Smooth muscle cell (in vitro differentiated cells): ENCODE measurements at regions not wholly inside any gene's neighbourhood (a gene's known extent, or its start where the extent isn't known, plus 50 kb on each side); places are given as distances from the start of the nearest gene placed in this dataset.

Experiments used
- DNase-seq: peaks from one replicate; lab custom pipeline; 2025; ENCODE audit not compliant: unreplicated experiment; lab: John Stamatoyannopoulos, UW
- H2AFZ ChIP-seq: fragments of 200-600 bp; sonication (generic); 2 replicates; pipeline ENCODE4 v1.6.0; 2016; ENCODE audit warnings: antibody characterized with exemption, low read depth, mild to moderate bottlenecking
- H3F3A ChIP-seq: fragments of 200-600 bp; sonication (generic); 2 replicates; pipeline ENCODE4 v1.6.0; 2017; ENCODE audit warnings: antibody characterized with exemption, low read depth
- H3K27ac ChIP-seq: fragments of 200-600 bp; sonication (generic); 2 replicates; pipeline ENCODE4 v1.5.1; 2016; ENCODE audit warnings: low read depth, mild to moderate bottlenecking
- H3K27me3 ChIP-seq: fragments of 200-600 bp; sonication (generic); 2 replicates; pipeline ENCODE4 v1.6.1; 2016; ENCODE audit warnings: low read depth, mild to moderate bottlenecking
- H3K36me3 ChIP-seq: fragments of 200-600 bp; sonication (generic); 2 replicates; pipeline ENCODE4 v1.5.1; 2016; ENCODE audit warnings: low read depth
- H3K4me1 ChIP-seq: fragments of 200-600 bp; sonication (generic); 2 replicates; pipeline ENCODE4 v1.5.1; 2016; ENCODE audit warnings: low read depth
- H3K4me2 ChIP-seq: fragments of 200-600 bp; sonication (generic); 2 replicates; pipeline ENCODE4 v1.6.0; 2016; ENCODE audit warnings: mild to moderate bottlenecking
- H3K4me3 ChIP-seq: fragments of 200-600 bp; sonication (generic); 2 replicates; pipeline ENCODE4 v1.5.1; 2016; ENCODE audit warnings: mild to moderate bottlenecking
- H3K79me2 ChIP-seq: fragments of 200-600 bp; sonication (generic); 2 replicates; pipeline ENCODE4 v1.6.0; 2016; ENCODE audit warnings: low read depth, mild to moderate bottlenecking
- H3K9ac ChIP-seq: fragments of 200-600 bp; sonication (generic); 2 replicates; pipeline ENCODE4 v1.6.0; 2016; ENCODE audit warnings: low read depth
- H3K9me3 ChIP-seq: fragments of 200-600 bp; sonication (generic); replicated peaks from 2 replicates; pipeline ENCODE4 v1.5.1; 2016; ENCODE audit warnings: low read depth
- H4K20me1 ChIP-seq: fragments of 200-600 bp; sonication (generic); 2 replicates; pipeline ENCODE4 v1.6.0; 2016; ENCODE audit warnings: low read depth
- WGBS: methylation state at CpG from one replicate; pipeline ENCODE4 v1.1.7; 2016; ENCODE audit warnings: low lambda C conversion rate; 5-methylcytosine and 5-hydroxymethylcytosine counted together
- TF ChIP-seq, protein P1 (sequence below): fragments of 200-600 bp; sonication (generic); IDR thresholded peaks from 2 replicates; pipeline ENCODE4 v1.5.1; 2017; ENCODE audit warnings: borderline replicate concordance, mild to moderate bottlenecking, antibody characterized with exemption; ENCODE audit not compliant: insufficient read depth, poor library complexity, severe bottlenecking

DNA sequence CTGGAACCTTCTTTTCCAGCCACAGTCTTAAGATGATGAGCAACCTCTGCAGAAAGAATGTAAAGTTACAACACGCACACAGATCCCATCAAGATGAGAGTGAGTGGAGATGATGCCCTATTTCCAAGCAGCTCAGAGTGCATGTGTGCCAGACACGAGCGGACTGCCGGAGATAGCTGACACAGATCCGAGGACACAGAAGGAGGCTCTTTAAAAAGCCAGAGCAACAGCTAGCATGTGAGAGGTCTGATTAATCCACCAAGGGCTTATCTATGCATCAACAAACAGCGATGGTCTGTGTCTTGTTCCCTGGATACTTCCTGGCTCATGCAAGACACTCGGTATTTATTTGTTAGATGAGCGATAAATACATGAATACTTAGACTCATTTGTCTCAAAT lies 128.6 kb upstream of the DLG1 start:
- H3K9ac ChIP-seq: peak overlapping the region; percentile 45
- 14% methylated on average over 8 of the region's 8 CpGs for WGBS
- no peaks in the 10 kb centered on the region for H4K20me1 ChIP-seq
- H3K36me3 ChIP-seq: no peaks in the 10 kb centered on the region
- H3K4me3 ChIP-seq: no peak overlapping the region
- H2AFZ ChIP-seq: no peak overlapping the region
- no peaks in the 10 kb centered on the region for H3K27me3 ChIP-seq
- H3K4me1 ChIP-seq: peaks cover 20% of the 10 kb centered on the region
- H3K27ac ChIP-seq: peak overlapping the region; percentile 90
- no peak for DNase-seq
- H3F3A ChIP-seq: peaks cover 19% of the 10 kb centered on the region
- no peaks in the 10 kb centered on the region for H3K9me3 ChIP-seq
- peak overlapping the region; percentile 71 for H3K4me2 ChIP-seq
- H3K79me2 ChIP-seq: no peaks in the 10 kb centered on the region
- TF ChIP-seq, protein P1, sequence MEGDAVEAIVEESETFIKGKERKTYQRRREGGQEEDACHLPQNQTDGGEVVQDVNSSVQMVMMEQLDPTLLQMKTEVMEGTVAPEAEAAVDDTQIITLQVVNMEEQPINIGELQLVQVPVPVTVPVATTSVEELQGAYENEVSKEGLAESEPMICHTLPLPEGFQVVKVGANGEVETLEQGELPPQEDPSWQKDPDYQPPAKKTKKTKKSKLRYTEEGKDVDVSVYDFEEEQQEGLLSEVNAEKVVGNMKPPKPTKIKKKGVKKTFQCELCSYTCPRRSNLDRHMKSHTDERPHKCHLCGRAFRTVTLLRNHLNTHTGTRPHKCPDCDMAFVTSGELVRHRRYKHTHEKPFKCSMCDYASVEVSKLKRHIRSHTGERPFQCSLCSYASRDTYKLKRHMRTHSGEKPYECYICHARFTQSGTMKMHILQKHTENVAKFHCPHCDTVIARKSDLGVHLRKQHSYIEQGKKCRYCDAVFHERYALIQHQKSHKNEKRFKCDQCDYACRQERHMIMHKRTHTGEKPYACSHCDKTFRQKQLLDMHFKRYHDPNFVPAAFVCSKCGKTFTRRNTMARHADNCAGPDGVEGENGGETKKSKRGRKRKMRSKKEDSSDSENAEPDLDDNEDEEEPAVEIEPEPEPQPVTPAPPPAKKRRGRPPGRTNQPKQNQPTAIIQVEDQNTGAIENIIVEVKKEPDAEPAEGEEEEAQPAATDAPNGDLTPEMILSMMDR: no peak

DNA sequence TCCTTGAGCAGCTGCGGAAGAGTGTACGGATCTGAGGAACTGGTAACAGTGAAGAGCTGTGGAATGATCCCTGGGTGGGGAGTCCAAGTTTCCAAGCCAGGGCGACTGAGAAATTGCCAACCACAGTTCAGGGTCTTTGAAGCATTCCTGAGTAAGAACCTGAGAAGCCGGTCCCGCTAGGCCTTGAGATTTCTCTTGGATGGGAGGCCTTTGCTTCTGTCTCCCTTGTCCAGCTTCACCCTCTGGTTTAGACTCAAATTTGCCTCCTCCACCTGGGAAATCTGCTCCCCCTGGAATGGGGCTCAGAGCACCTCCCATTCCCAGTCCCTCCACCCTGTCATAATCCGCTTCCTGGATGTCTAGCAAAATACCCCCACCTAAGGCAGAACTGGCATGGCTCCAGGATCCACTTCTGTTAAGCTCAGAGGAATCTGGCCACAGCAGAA lies 127.7 kb upstream of the DLG1 start:
- Histone ChIP-seq H3K27ac (peak overlapping the region; percentile 90), H3K9ac (no peak overlapping the region), H3F3A (peaks cover 19% of the 10 kb centered on the region), H3K9me3 (no peaks in the 10 kb centered on the region), H3K79me2 (no peaks in the 10 kb centered on the region), H4K20me1 (no peaks in the 10 kb centered on the region), H3K27me3 (no peaks in the 10 kb centered on the region), H2AFZ (no peak overlapping the region), H3K36me3 (no peaks in the 10 kb centered on the region), H3K4me3 (no peak overlapping the region), H3K4me1 (peaks cover 20% of the 10 kb centered on the region), H3K4me2 (no peak overlapping the region)
- no peak for DNase-seq
- TF ChIP-seq, protein P1: no peak
- 74% methylated on average over 6 of the region's 6 CpGs for WGBS

DNA sequence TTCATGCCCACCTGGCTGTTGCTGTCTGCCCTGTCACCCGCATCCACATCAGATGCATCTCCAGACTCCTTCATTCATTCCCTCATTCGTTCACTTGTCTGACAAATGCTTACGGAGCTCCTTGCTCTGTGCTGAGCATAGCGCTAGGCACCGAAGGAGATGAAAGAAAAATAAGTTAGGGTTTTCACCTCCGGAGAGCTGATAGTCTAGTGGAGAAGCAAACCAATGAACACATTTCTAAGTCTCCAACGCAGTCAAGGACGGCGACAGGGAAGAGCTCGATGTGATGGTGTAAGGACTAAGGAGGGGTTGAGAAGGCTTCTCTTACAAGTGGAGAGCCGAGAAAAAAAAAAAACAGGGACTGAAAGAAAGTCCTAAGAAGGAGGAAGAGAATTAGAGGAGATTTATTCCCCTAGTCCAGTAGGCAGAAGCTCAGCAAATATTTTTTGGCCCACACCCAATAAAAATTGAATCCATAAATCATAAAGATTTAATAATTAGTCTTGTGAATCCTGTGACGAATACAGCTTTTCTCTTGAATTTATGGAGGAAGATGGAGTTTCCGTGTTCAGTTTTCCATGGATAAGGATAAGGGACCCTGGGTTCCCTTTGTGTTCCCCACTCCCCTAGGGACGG lies 127.2 kb upstream of the DLG1 start:
- peaks cover 16% of the 10 kb centered on the region for H3F3A ChIP-seq
- DNase-seq: no peak
- WGBS: 88% methylated on average over 14 of the region's 14 CpGs

More for the DNA sequence above, 127.2 kb upstream of the DLG1 start:
- Histone ChIP-seq H3K79me2 (no peaks in the 10 kb centered on the region), H3K9ac (no peak overlapping the region), H3K4me2 (no peak overlapping the region), H2AFZ (no peak overlapping the region), H3K4me1 (peaks cover 15% of the 10 kb centered on the region), H3K27me3 (no peaks in the 10 kb centered on the region), H3K27ac (no peak overlapping the region), H4K20me1 (no peaks in the 10 kb centered on the region), H3K9me3 (no peaks in the 10 kb centered on the region), H3K36me3 (no peaks in the 10 kb centered on the region), H3K4me3 (no peak overlapping the region)
- TF ChIP-seq, protein P1: no peak
